Keratinocyte (primary cell): ENCODE measurements at regions not wholly inside any gene's neighbourhood (a gene's known extent, or its start where the extent isn't known, plus 50 kb on each side); places are given as distances from the start of the nearest gene placed in this dataset.

Experiments used
- DNase-seq: peaks from one replicate; pipeline ENCODE4 v3.0.0-alpha.2; 2011; ENCODE audit warnings: low read depth, missing footprints, low spot score
- FAIRE-seq: peaks from 2 replicates; lab custom pipeline; 2011; peaks lifted over from hg19 to GRCh38; lab: Jason Lieb, UNC
- H2AFZ ChIP-seq: 2 replicates; pipeline ENCODE4 v1.6.0; 2012; ENCODE audit warnings: low read length, control low read depth, inconsistent platforms; ENCODE audit not compliant: control insufficient read depth
- H3K27ac ChIP-seq: 2 replicates; pipeline ENCODE4 v1.5.1; 2011; ENCODE audit warnings: low read length; ENCODE audit not compliant: control insufficient read depth, insufficient read depth
- H3K27me3 ChIP-seq: 3 replicates; pipeline ENCODE4 v1.6.0; 2011; ENCODE audit warnings: low read length; ENCODE audit not compliant: control insufficient read depth, insufficient read depth; ENCODE audit errors: extremely low read depth
- H3K36me3 ChIP-seq, 2 experiments: 2 replicates in 1 of 2; 3 replicates in 1 of 2; pipeline ENCODE4 v1.5.1; 2011; ENCODE audit warnings: low read length in 2 of 2, mild to moderate bottlenecking in 1 of 2; ENCODE audit not compliant: control insufficient read depth in 2 of 2, insufficient read depth in 2 of 2; ENCODE audit errors: extremely low read depth in 1 of 2
- H3K4me1 ChIP-seq: 3 replicates; pipeline ENCODE4 v1.5.1; 2011; ENCODE audit warnings: low read length; ENCODE audit not compliant: control insufficient read depth, insufficient read depth; ENCODE audit errors: extremely low read depth
- H3K4me2 ChIP-seq: 3 replicates; pipeline ENCODE4 v1.6.0; 2011; ENCODE audit warnings: low read depth, low read length; ENCODE audit not compliant: control insufficient read depth, insufficient read depth; ENCODE audit errors: extremely low read depth
- H3K4me3 ChIP-seq, 3 experiments: fragments of 200-600 bp in 1 of 3; sonication (generic) in 1 of 3; 2 replicates in 2 of 3; 3 replicates in 1 of 3; pipeline ENCODE4 v1.5.1; 2011 to 2016; ENCODE audit warnings: low read length in 3 of 3, mild to moderate bottlenecking in 3 of 3, control low read depth in 2 of 3, inconsistent platforms in 1 of 3, low read depth in 1 of 3, mixed read lengths in 1 of 3, mixed run types in 1 of 3, moderate library complexity in 1 of 3; ENCODE audit not compliant: control insufficient read depth in 2 of 3, insufficient read depth in 2 of 3; ENCODE audit errors: extremely low read depth in 1 of 3
- H3K79me2 ChIP-seq: 2 replicates; pipeline ENCODE4 v1.6.0; 2012; ENCODE audit warnings: low read length; ENCODE audit not compliant: control insufficient read depth, insufficient read depth
- H3K9ac ChIP-seq: 3 replicates; pipeline ENCODE4 v1.6.0; 2011; ENCODE audit warnings: low read length; ENCODE audit not compliant: control insufficient read depth, insufficient read depth; ENCODE audit errors: extremely low read depth
- H3K9me1 ChIP-seq: 3 replicates; pipeline ENCODE4 v1.6.0; 2011; ENCODE audit warnings: low read length; ENCODE audit not compliant: control insufficient read depth, insufficient read depth; ENCODE audit errors: extremely low read depth
- H3K9me3 ChIP-seq: 2 replicates; pipeline ENCODE4 v1.5.1; 2012; ENCODE audit warnings: low read depth, low read length; ENCODE audit not compliant: control insufficient read depth
- H4K20me1 ChIP-seq: 3 replicates; pipeline ENCODE4 v1.6.0; 2011; ENCODE audit warnings: low read length; ENCODE audit not compliant: control insufficient read depth, insufficient read depth; ENCODE audit errors: extremely low read depth
- CTCF ChIP-seq, 3 experiments: IDR thresholded peaks in 1 of 3; conservative IDR thresholded peaks in 1 of 3; optimal IDR thresholded peaks in 1 of 3; 2 replicates in 2 of 3; 3 replicates in 1 of 3; pipeline versions ENCODE3 to v1.5.1; 2011; ENCODE audit warnings: low read length in 3 of 3, mild to moderate bottlenecking in 3 of 3, moderate library complexity in 2 of 3, control low read depth in 1 of 3, inconsistent platforms in 1 of 3; ENCODE audit not compliant: insufficient read depth in 2 of 3; ENCODE audit errors: extremely low read depth in 1 of 3
- EZH2 ChIP-seq: IDR thresholded peaks from one replicate; pipeline ENCODE4 v1.6.1; 2012; ENCODE audit warnings: inconsistent platforms, mild to moderate bottlenecking, low read length, moderate library complexity
- dilution Hi-C: fragments of 300-500 bp; cut with MboI; formaldehyde crosslinking; loops from one replicate; pipeline ENCODE4 v1.7.0; 2020; ENCODE audit warnings: low sequenced_read_pairs; ENCODE audit not compliant: extremely low pct_ligation_motif_present

- FAIRE-seq = no peak
- H3K27ac ChIP-seq = no peak overlapping the region
- no peak for TF ChIP-seq CTCF (optimal IDR thresholded peaks at IDR 0.05 in 1 of 3, IDR thresholded peaks at IDR 0.05 in 1 of 3, conservative IDR thresholded peaks at IDR 0.05 in 1 of 3; ENCODE audit: extremely low read depth in 1 of 3, insufficient read depth in 2 of 3, low read length in 3 of 3)
- no peak for TF ChIP-seq EZH2
These were observed 51.5 kb downstream of the PLXNA1 start for GRCh38 chr3:127034195-127034989.

GRCh38 chr3:127034990-127035652 is 52.2 kb downstream of the PLXNA1 start:
- peaks cover 13% of the 10 kb centered on the region for H3K4me1 ChIP-seq
- dilution Hi-C loops = no loop called here
- no peak for FAIRE-seq
- no peak overlapping the region for H3K4me2 ChIP-seq
- no peaks in the 10 kb centered on the region for H3K9me1 ChIP-seq
- no peak overlapping the region for H2AFZ ChIP-seq
- DNase-seq = no peak
- H3K36me3 ChIP-seq = peaks cover 23 to 30% of the 10 kb centered on the region in 2 experiments
- H3K9ac ChIP-seq = no peak overlapping the region
- peak overlapping the region; percentile 44 for H3K27ac ChIP-seq
- no peak overlapping the region for H3K4me3 ChIP-seq
- H3K9me3 ChIP-seq = no peaks in the 10 kb centered on the region
- no peaks in the 10 kb centered on the region for H3K79me2 ChIP-seq
- no peaks in the 10 kb centered on the region for H3K27me3 ChIP-seq
- TF ChIP-seq CTCF (optimal IDR thresholded peaks at IDR 0.05 in 1 of 3, IDR thresholded peaks at IDR 0.05 in 1 of 3, conservative IDR thresholded peaks at IDR 0.05 in 1 of 3; ENCODE audit: extremely low read depth in 1 of 3, insufficient read depth in 2 of 3, low read length in 3 of 3) (no peak), EZH2 (no peak)
- no peaks in the 10 kb centered on the region for H4K20me1 ChIP-seq

More at GRCh38 chr3:127034195-127034989, 51.5 kb downstream of the PLXNA1 start:
- no peaks in the 10 kb centered on the region for H3K27me3 ChIP-seq
- H3K36me3 ChIP-seq = peaks cover 26 to 33% of the 10 kb centered on the region in 2 experiments
- no peaks in the 10 kb centered on the region for H3K79me2 ChIP-seq
- no peak overlapping the region for H3K9ac ChIP-seq
- no peak overlapping the region for H3K4me2 ChIP-seq
- no peaks in the 10 kb centered on the region for H3K9me1 ChIP-seq
- DNase-seq = no peak
- H4K20me1 ChIP-seq = no peaks in the 10 kb centered on the region
- no peak overlapping the region for H3K4me3 ChIP-seq
- H3K4me1 ChIP-seq = peaks cover 13% of the 10 kb centered on the region
- dilution Hi-C loops = no loop called here
- H2AFZ ChIP-seq = no peak overlapping the region
- H3K9me3 ChIP-seq = no peaks in the 10 kb centered on the region
